ENCODE measurements at regions not wholly inside any gene's neighbourhood (a gene's known extent, or its start where the extent isn't known, plus 50 kb on each side); places are given as distances from the start of the nearest gene placed in this dataset.

- Histone ChIP-seq H3K27me3 (ENCODE audit: insufficient read depth in 3 of 3, low read length in 2 of 3) (no peaks in the 10 kb centered on the region), H3K36me3 (ENCODE audit: insufficient read depth in 1 of 2, low read depth in 1 of 2) (no peaks in the 10 kb centered on the region), H3K9me3 (peaks cover 5% of the 10 kb centered on the region), H3K4me1 (no peaks in the 10 kb centered on the region), H3K4me3 (no peak overlapping the region), H3K27ac (no peak overlapping the region)
- intact Hi-C loops (cut with DNase I): no loop called here
- 64 to 88% (median 82%) methylated on average over 3 of the region's 3 CpGs for WGBS, 3 donors
- DNase-seq (no peak), ATAC-seq (no peak)
- TF ChIP-seq CTCF (IDR thresholded peaks at IDR 0.05): no peak
These were observed 67.3 kb upstream of the ADRB2 start for GRCh38 chr5:148759101-148759500.

- no peaks in the 10 kb centered on the region for H3K27me3 ChIP-seq (ENCODE audit: insufficient read depth in 3 of 3, low read length in 2 of 3)
- no peak overlapping the region for H3K4me3 ChIP-seq
- TF ChIP-seq CTCF (IDR thresholded peaks at IDR 0.05): no peak
- H3K36me3 ChIP-seq (ENCODE audit: insufficient read depth in 1 of 2, low read depth in 1 of 2): no peaks in the 10 kb centered on the region
- intact Hi-C loops (cut with DNase I): no loop called here
- DNase-seq (no peak), ATAC-seq (no peak)
- H3K4me1 ChIP-seq: no peaks in the 10 kb centered on the region
- H3K27ac ChIP-seq: no peak overlapping the region
- WGBS, 3 donors: 47 to 61% (median 59%) methylated on average over 2 of the region's 2 CpGs
- peaks cover 5% of the 10 kb centered on the region for H3K9me3 ChIP-seq
These were observed 65.3 kb upstream of the ADRB2 start for GRCh38 chr5:148760945-148761638.

- intact Hi-C loops (cut with DNase I): no loop called here
- 78 to 89% (median 84%) methylated on average over 1 of the region's 1 CpG for WGBS, 3 donors
These were observed 62.4 kb upstream of the ADRB2 start for GRCh38 chr5:148763996-148764395.

GRCh38 chr5:148765061-148765460, 61.4 kb upstream of the ADRB2 start:
- intact Hi-C loops (cut with DNase I): no loop called here
- DNase-seq (no peak), ATAC-seq (no peak)
- H3K4me3 ChIP-seq: no peak overlapping the region
- no peaks in the 10 kb centered on the region for H3K36me3 ChIP-seq (ENCODE audit: insufficient read depth in 1 of 2, low read depth in 1 of 2)
- H3K27me3 ChIP-seq (ENCODE audit: insufficient read depth in 3 of 3, low read length in 2 of 3): no peaks in the 10 kb centered on the region
- H3K27ac ChIP-seq: no peak overlapping the region
- no peak for TF ChIP-seq CTCF (IDR thresholded peaks at IDR 0.05)
- H3K9me3 ChIP-seq: no peaks in the 10 kb centered on the region
- 48 to 100% (median 99%) methylated on average over 1 of the region's 1 CpG for WGBS, 3 donors
- no peaks in the 10 kb centered on the region for H3K4me1 ChIP-seq

More at GRCh38 chr5:148763996-148764395, 62.4 kb upstream of the ADRB2 start:
- no peak for TF ChIP-seq CTCF (IDR thresholded peaks at IDR 0.05)
- Histone ChIP-seq H3K4me3 (no peak overlapping the region), H3K27me3 (ENCODE audit: insufficient read depth in 3 of 3, low read length in 2 of 3) (no peaks in the 10 kb centered on the region), H3K4me1 (no peaks in the 10 kb centered on the region), H3K36me3 (ENCODE audit: insufficient read depth in 1 of 2, low read depth in 1 of 2) (no peaks in the 10 kb centered on the region), H3K9me3 (no peaks in the 10 kb centered on the region), H3K27ac (no peak overlapping the region)
- ATAC-seq (no peak), DNase-seq (no peak)
